Nephron progenitor cell (in vitro differentiated cells): ENCODE measurements at regions not wholly inside any gene's neighbourhood (a gene's known extent, or its start where the extent isn't known, plus 50 kb on each side); places are given as distances from the start of the nearest gene placed in this dataset.

Experiments used
- DNase-seq: peaks from one replicate; pipeline ENCODE4 v3.0.0; 2021
- H3K27ac Mint-ChIP-seq: 2 replicates; pipeline ENCODE4 v1.8.0; 2021; ENCODE audit warnings: mild to moderate bottlenecking, moderate library complexity, mixed read lengths
- H3K27me3 Mint-ChIP-seq: 2 replicates; pipeline ENCODE4 v1.8.0; 2021; ENCODE audit warnings: mild to moderate bottlenecking, low read depth, mixed read lengths; ENCODE audit not compliant: poor library complexity
- H3K36me3 Mint-ChIP-seq: 2 replicates; pipeline ENCODE4 v1.8.0; 2021; ENCODE audit warnings: low read depth, mixed read lengths
- H3K4me1 Mint-ChIP-seq: 2 replicates; pipeline ENCODE4 v1.8.0; 2021; ENCODE audit warnings: mixed read lengths
- H3K4me3 Mint-ChIP-seq: 2 replicates; pipeline ENCODE4 v1.8.0; 2021; ENCODE audit warnings: mild to moderate bottlenecking, moderate library complexity, mixed read lengths
- H3K9me3 Mint-ChIP-seq: 2 replicates; pipeline ENCODE4 v1.8.0; 2021; ENCODE audit warnings: mild to moderate bottlenecking, moderate library complexity, mixed read lengths
- CTCF ChIP-seq: fragments of 200-600 bp; sonication (generic); IDR thresholded peaks from 2 replicates; pipeline ENCODE4 v1.5.0; 2021; ENCODE audit warnings: antibody characterized with exemption

GRCh38 chr7:96546426-96546825, 163.2 kb downstream of the SEM1 start:
- no peak for TF ChIP-seq CTCF
- DNase-seq = no peak
- Mint-ChIP-seq H3K27ac (no peak overlapping the region), H3K9me3 (peaks cover 6% of the 10 kb centered on the region), H3K36me3 (no peaks in the 10 kb centered on the region), H3K4me3 (no peak overlapping the region), H3K27me3 (peaks cover 3% of the 10 kb centered on the region), H3K4me1 (no peaks in the 10 kb centered on the region)

- no peak for DNase-seq
- Mint-ChIP-seq H3K4me3 (no peak overlapping the region), H3K27ac (no peak overlapping the region), H3K27me3 (no peaks in the 10 kb centered on the region), H3K9me3 (no peaks in the 10 kb centered on the region), H3K36me3 (no peaks in the 10 kb centered on the region), H3K4me1 (no peaks in the 10 kb centered on the region)
- no peak for TF ChIP-seq CTCF
These were observed 170.2 kb downstream of the SEM1 start for GRCh38 chr7:96539471-96539870.

GRCh38 chr7:96538632-96539031, 171.0 kb downstream of the SEM1 start:
- Mint-ChIP-seq H3K27ac (no peak overlapping the region), H3K4me3 (no peak overlapping the region), H3K36me3 (no peaks in the 10 kb centered on the region), H3K27me3 (no peaks in the 10 kb centered on the region), H3K4me1 (no peaks in the 10 kb centered on the region), H3K9me3 (no peaks in the 10 kb centered on the region)
- DNase-seq = no peak
- no peak for TF ChIP-seq CTCF

- no peaks in the 10 kb centered on the region for H3K36me3 Mint-ChIP-seq
- no peaks in the 10 kb centered on the region for H3K27me3 Mint-ChIP-seq
- H3K27ac Mint-ChIP-seq = no peak overlapping the region
- no peak overlapping the region for H3K4me3 Mint-ChIP-seq
- no peaks in the 10 kb centered on the region for H3K4me1 Mint-ChIP-seq
- TF ChIP-seq CTCF = no peak
- DNase-seq = no peak
- no peaks in the 10 kb centered on the region for H3K9me3 Mint-ChIP-seq
These were observed 175.4 kb downstream of the SEM1 start for GRCh38 chr7:96534221-96534620.

DNA sequence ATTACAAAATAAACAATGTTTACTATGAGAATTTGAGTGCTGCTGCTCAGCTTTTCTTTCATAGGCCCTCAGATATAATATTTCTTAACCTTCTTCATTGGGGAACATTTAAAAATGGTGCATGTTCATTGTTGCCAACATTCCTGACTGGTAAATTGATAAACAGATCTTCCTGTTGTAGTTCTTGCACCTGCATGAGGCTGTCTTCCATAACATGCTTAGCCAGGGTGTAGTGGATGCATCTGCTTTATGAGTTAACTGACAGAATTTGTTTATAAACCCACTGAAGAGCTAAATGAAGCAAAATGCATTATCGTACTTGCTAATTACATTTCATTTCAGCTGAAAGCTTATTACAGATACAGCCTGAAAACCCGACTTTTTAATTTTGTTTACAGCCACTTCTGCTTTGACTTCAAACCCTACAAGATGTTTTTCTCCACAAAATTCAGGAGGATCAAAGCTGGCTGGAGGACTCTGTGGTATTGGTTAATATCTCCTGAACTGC, 177.2 kb downstream of the SEM1 start:
- no peaks in the 10 kb centered on the region for H3K27me3 Mint-ChIP-seq
- no peaks in the 10 kb centered on the region for H3K9me3 Mint-ChIP-seq
- no peaks in the 10 kb centered on the region for H3K4me1 Mint-ChIP-seq
- no peaks in the 10 kb centered on the region for H3K36me3 Mint-ChIP-seq
- no peak for DNase-seq
- no peak for TF ChIP-seq CTCF
- no peak overlapping the region for H3K4me3 Mint-ChIP-seq
- H3K27ac Mint-ChIP-seq = no peak overlapping the region

GRCh38 chr7:96531331-96531730, 178.3 kb downstream of the SEM1 start:
- peaks cover 7% of the 10 kb centered on the region for H3K4me1 Mint-ChIP-seq
- peaks cover 4% of the 10 kb centered on the region for H3K27me3 Mint-ChIP-seq
- TF ChIP-seq CTCF = no peak
- H3K4me3 Mint-ChIP-seq = no peak overlapping the region
- H3K36me3 Mint-ChIP-seq = no peaks in the 10 kb centered on the region
- DNase-seq = no peak
- no peaks in the 10 kb centered on the region for H3K9me3 Mint-ChIP-seq
- H3K27ac Mint-ChIP-seq = no peak overlapping the region
